ENCODE measurements at regions not wholly inside any gene's neighbourhood (a gene's known extent, or its start where the extent isn't known, plus 50 kb on each side); places are given as distances from the start of the nearest gene placed in this dataset.

GRCh38 chr20:58023781-58024180 lies 204.7 kb downstream of the ANKRD60 start:
- TF ChIP-seq CTCF (IDR thresholded peaks at IDR 0.05; ENCODE audit: insufficient read depth, low read length) (no peak), POLR2AphosphoS5 (IDR thresholded peaks at IDR 0.05; ENCODE audit: low read depth) (no peak), REST (IDR thresholded peaks at IDR 0.05; ENCODE audit: insufficient replicate concordance, low read depth) (no peak)
